Keratinocyte (primary cell): ENCODE measurements at regions not wholly inside any gene's neighbourhood (a gene's known extent, or its start where the extent isn't known, plus 50 kb on each side); places are given as distances from the start of the nearest gene placed in this dataset.

Experiments
- CTCF ChIP-seq, 3 experiments: IDR thresholded peaks in 1 of 3; conservative IDR thresholded peaks in 1 of 3; optimal IDR thresholded peaks in 1 of 3; 2 replicates in 2 of 3; 3 replicates in 1 of 3; pipeline versions ENCODE3 to v1.5.1; 2011; ENCODE audit warnings: low read length in 3 of 3, mild to moderate bottlenecking in 3 of 3, moderate library complexity in 2 of 3, control low read depth in 1 of 3, inconsistent platforms in 1 of 3; ENCODE audit not compliant: insufficient read depth in 2 of 3; ENCODE audit errors: extremely low read depth in 1 of 3
- EZH2 ChIP-seq: IDR thresholded peaks from one replicate; pipeline ENCODE4 v1.6.1; 2012; ENCODE audit warnings: inconsistent platforms, mild to moderate bottlenecking, low read length, moderate library complexity

GRCh38 chr7:84469034-84469433 is 274.4 kb upstream of the SEMA3A start:
- TF ChIP-seq CTCF (optimal IDR thresholded peaks at IDR 0.05 in 1 of 3, IDR thresholded peaks at IDR 0.05 in 1 of 3, conservative IDR thresholded peaks at IDR 0.05 in 1 of 3; ENCODE audit: extremely low read depth in 1 of 3, insufficient read depth in 2 of 3, low read length in 3 of 3) = no peak
- no peak for TF ChIP-seq EZH2
